ENCODE measurements at regions not wholly inside any gene's neighbourhood (a gene's known extent, or its start where the extent isn't known, plus 50 kb on each side); places are given as distances from the start of the nearest gene placed in this dataset.

DNA sequence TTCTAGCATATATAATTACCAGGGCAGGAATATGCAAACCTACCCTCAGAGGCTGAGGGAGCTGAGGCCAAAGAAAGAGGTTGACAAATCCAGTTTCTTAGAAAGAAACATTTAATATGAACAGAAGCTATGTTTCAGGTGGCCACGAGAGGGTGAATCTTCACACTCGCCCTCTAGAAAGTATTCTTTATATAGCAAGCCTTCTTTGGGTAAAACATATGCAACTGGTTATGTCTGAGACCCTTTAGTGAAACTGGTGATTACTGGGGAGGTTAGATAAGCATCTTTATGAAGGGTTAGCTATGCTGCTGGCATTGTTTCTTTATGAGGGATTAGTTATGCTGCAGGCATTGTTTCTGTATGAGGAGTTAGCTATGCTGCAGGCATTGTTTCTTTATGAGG, 50.7 kb upstream of the GOLGA6L2 start:
- TF ChIP-seq, protein P1, sequence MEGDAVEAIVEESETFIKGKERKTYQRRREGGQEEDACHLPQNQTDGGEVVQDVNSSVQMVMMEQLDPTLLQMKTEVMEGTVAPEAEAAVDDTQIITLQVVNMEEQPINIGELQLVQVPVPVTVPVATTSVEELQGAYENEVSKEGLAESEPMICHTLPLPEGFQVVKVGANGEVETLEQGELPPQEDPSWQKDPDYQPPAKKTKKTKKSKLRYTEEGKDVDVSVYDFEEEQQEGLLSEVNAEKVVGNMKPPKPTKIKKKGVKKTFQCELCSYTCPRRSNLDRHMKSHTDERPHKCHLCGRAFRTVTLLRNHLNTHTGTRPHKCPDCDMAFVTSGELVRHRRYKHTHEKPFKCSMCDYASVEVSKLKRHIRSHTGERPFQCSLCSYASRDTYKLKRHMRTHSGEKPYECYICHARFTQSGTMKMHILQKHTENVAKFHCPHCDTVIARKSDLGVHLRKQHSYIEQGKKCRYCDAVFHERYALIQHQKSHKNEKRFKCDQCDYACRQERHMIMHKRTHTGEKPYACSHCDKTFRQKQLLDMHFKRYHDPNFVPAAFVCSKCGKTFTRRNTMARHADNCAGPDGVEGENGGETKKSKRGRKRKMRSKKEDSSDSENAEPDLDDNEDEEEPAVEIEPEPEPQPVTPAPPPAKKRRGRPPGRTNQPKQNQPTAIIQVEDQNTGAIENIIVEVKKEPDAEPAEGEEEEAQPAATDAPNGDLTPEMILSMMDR (IDR thresholded peaks at IDR 0.05), result peak in 1 of 6 experiments; percentile 35
- no peak for TF ChIP-seq POLR2A (IDR thresholded peaks at IDR 0.05)
